H9 (cell line): ENCODE measurements at regions not wholly inside any gene's neighbourhood (a gene's known extent, or its start where the extent isn't known, plus 50 kb on each side); places are given as distances from the start of the nearest gene placed in this dataset.

Source experiments
- DNase-seq: peaks from one replicate; pipeline ENCODE4 v3.0.0-alpha.2; 2017
- H2AFZ ChIP-seq: one replicate; pipeline ENCODE4 v1.6.1; 2013; ENCODE audit warnings: mild to moderate bottlenecking, low read length, control low read depth, moderate library complexity
- H2AK5ac ChIP-seq: 2 replicates; pipeline ENCODE4 v1.6.1; 2013; ENCODE audit warnings: low read length, control low read depth, mixed read lengths; ENCODE audit not compliant: insufficient read length
- H2BK120ac ChIP-seq: one replicate; pipeline ENCODE4 v1.6.1; 2013; ENCODE audit warnings: low read depth, mild to moderate bottlenecking, low read length, control low read depth, inconsistent platforms; ENCODE audit not compliant: poor library complexity, severe bottlenecking
- H2BK12ac ChIP-seq: 2 replicates; pipeline ENCODE4 v1.6.1; 2013; ENCODE audit warnings: low read length, control low read depth, mixed read lengths, low read depth; ENCODE audit not compliant: insufficient read length
- H2BK15ac ChIP-seq: 2 replicates; pipeline ENCODE4 v1.6.1; 2013; ENCODE audit warnings: low read depth, low read length, control low read depth
- H2BK20ac ChIP-seq: one replicate; pipeline ENCODE4 v1.6.1; 2013; ENCODE audit warnings: low read depth, mild to moderate bottlenecking, low read length, control low read depth, inconsistent platforms; ENCODE audit not compliant: poor library complexity, severe bottlenecking
- H2BK5ac ChIP-seq: 2 replicates; pipeline ENCODE4 v1.6.1; 2013; ENCODE audit warnings: low read length, control low read depth, mixed read lengths; ENCODE audit not compliant: insufficient read length
- H3K14ac ChIP-seq: 2 replicates; pipeline ENCODE4 v1.6.1; 2013; ENCODE audit warnings: low read length, control low read depth; ENCODE audit not compliant: insufficient read depth
- H3K18ac ChIP-seq: 2 replicates; pipeline ENCODE4 v1.6.1; 2013; ENCODE audit warnings: low read depth, mild to moderate bottlenecking, mixed read lengths, low read length, control low read depth; ENCODE audit not compliant: insufficient read length
- H3K23ac ChIP-seq: 2 replicates; pipeline ENCODE4 v1.6.1; 2013; ENCODE audit warnings: low read length, control low read depth, mixed read lengths, low read depth; ENCODE audit not compliant: insufficient read length
- H3K23me2 ChIP-seq: 2 replicates; pipeline ENCODE4 v1.6.1; 2013; ENCODE audit warnings: low read depth, mild to moderate bottlenecking, mixed read lengths, low read length, control low read depth; ENCODE audit not compliant: insufficient read length, poor library complexity, severe bottlenecking
- H3K27ac ChIP-seq: 2 replicates; pipeline ENCODE4 v1.5.1; 2013; ENCODE audit warnings: low read length, control low read depth, mixed read lengths, low read depth; ENCODE audit not compliant: insufficient read length
- H3K27me3 ChIP-seq: 2 replicates; pipeline ENCODE4 v1.6.1; 2013; ENCODE audit warnings: low read length, control low read depth, inconsistent platforms; ENCODE audit not compliant: insufficient read depth
- H3K4ac ChIP-seq: 2 replicates; pipeline ENCODE4 v1.6.1; 2013; ENCODE audit warnings: low read depth, mild to moderate bottlenecking, control low read depth, inconsistent platforms, low read length, moderate library complexity
- H3K4me1 ChIP-seq: 2 replicates; pipeline ENCODE4 v1.6.1; 2013; ENCODE audit warnings: low read length, control low read depth, inconsistent platforms; ENCODE audit not compliant: insufficient read depth
- H3K4me2 ChIP-seq: 2 replicates; pipeline ENCODE4 v1.6.1; 2013; ENCODE audit warnings: low read length, control low read depth, mixed read lengths; ENCODE audit not compliant: insufficient read length, insufficient read depth
- H3K56ac ChIP-seq: 2 replicates; pipeline ENCODE4 v1.6.1; 2013; ENCODE audit warnings: low read depth, mild to moderate bottlenecking, mixed read lengths, low read length, control low read depth; ENCODE audit not compliant: insufficient read length
- H3K79me1 ChIP-seq: 2 replicates; pipeline ENCODE4 v1.6.1; 2013; ENCODE audit warnings: low read depth, mild to moderate bottlenecking, moderate library complexity, low read length, control low read depth, inconsistent platforms; ENCODE audit not compliant: insufficient read depth, poor library complexity, severe bottlenecking
- H3K79me2 ChIP-seq: 2 replicates; pipeline ENCODE4 v1.6.1; 2013; ENCODE audit warnings: low read length, control low read depth, inconsistent platforms; ENCODE audit not compliant: insufficient read depth
- H3K9ac ChIP-seq: 2 replicates; pipeline ENCODE4 v1.6.1; 2013; ENCODE audit warnings: low read length, control low read depth, mixed read lengths; ENCODE audit not compliant: insufficient read length; ENCODE audit errors: extremely low read depth
- H3K9me3 ChIP-seq: one replicate; pipeline ENCODE4 v1.6.1; 2013; ENCODE audit warnings: low read depth, low read length, inconsistent platforms; ENCODE audit not compliant: control insufficient read depth
- H3T11ph ChIP-seq: one replicate; pipeline ENCODE4 v1.6.1; 2013; ENCODE audit warnings: mild to moderate bottlenecking, low read length, control low read depth, inconsistent platforms
- H4K20me1 ChIP-seq: one replicate; pipeline ENCODE4 v1.6.1; 2013; ENCODE audit not compliant: control insufficient read depth, insufficient read length, insufficient read depth
- H4K5ac ChIP-seq: 2 replicates; pipeline ENCODE4 v1.6.1; 2013; ENCODE audit warnings: low read depth, mild to moderate bottlenecking, mixed read lengths, low read length, control low read depth; ENCODE audit not compliant: insufficient read length
- H4K8ac ChIP-seq: replicated peaks from 2 replicates; pipeline ENCODE4 v1.6.1; 2013; ENCODE audit warnings: low read length, control low read depth, mixed read lengths, low read depth; ENCODE audit not compliant: insufficient read length
- H4K91ac ChIP-seq: 2 replicates; pipeline ENCODE4 v1.6.1; 2013; ENCODE audit warnings: low read depth, mild to moderate bottlenecking, moderate library complexity, mixed read lengths, low read length, control low read depth; ENCODE audit not compliant: insufficient read length
- H3K27ac Mint-ChIP-seq, 3 experiments: 2 replicates in 2 of 3; 3 replicates in 1 of 3; pipeline ENCODE4 v1.8.0; 2020 to 2021; ENCODE audit warnings: mixed read lengths in 3 of 3, mild to moderate bottlenecking in 1 of 3, moderate library complexity in 1 of 3
- H3K27me3 Mint-ChIP-seq: 2 replicates; pipeline ENCODE4 v1.8.0; 2021; ENCODE audit warnings: low read depth, mild to moderate bottlenecking, moderate library complexity, mixed read lengths
- H3K36me3 Mint-ChIP-seq, 3 experiments: 2 replicates in 2 of 3; 3 replicates in 1 of 3; pipeline ENCODE4 v1.8.0; 2020 to 2021; ENCODE audit warnings: low read depth in 3 of 3, mixed read lengths in 3 of 3; ENCODE audit not compliant: insufficient read depth in 1 of 3
- H3K4me1 Mint-ChIP-seq, 2 experiments: 2 replicates each; pipeline ENCODE4 v1.8.0; 2020; ENCODE audit warnings: mixed read lengths in 2 of 2
- H3K4me3 Mint-ChIP-seq, 2 experiments: 2 replicates in 1 of 2; 3 replicates in 1 of 2; pipeline ENCODE4 v1.8.0; 2020 to 2021; ENCODE audit warnings: mild to moderate bottlenecking in 2 of 2, mixed read lengths in 2 of 2, moderate library complexity in 1 of 2
- H3K9me3 Mint-ChIP-seq, 2 experiments: 2 replicates in 1 of 2; 3 replicates in 1 of 2; pipeline ENCODE4 v1.8.0; 2020; ENCODE audit warnings: mild to moderate bottlenecking in 2 of 2, mixed read lengths in 2 of 2, moderate library complexity in 1 of 2
- CTCF ChIP-seq: fragments of 200-600 bp; sonication (generic); conservative IDR thresholded peaks from 3 replicates; pipeline ENCODE4 v1.8.0; 2021; ENCODE audit warnings: antibody characterized with exemption, mild to moderate bottlenecking
- WGBS: extraction: QIAGEN DNeasy Blood & Tissue Kit; methylation state at CpG from one replicate; pipeline ENCODE4 v1.1.7; 2013; ENCODE audit warnings: missing lambda C conversion rate, low lambda C conversion rate, mixed read lengths; ENCODE audit not compliant: insufficient read length; ENCODE audit errors: extremely low coverage; 5-methylcytosine and 5-hydroxymethylcytosine counted together

GRCh38 chr13:29923554-29924481, 73.4 kb upstream of the UBL3 start:
- Histone ChIP-seq H3K56ac (no peak overlapping the region), H2AFZ (no peak overlapping the region), H3K79me1 (no peaks in the 10 kb centered on the region), H3K9me3 (no peaks in the 10 kb centered on the region), H4K20me1 (no peaks in the 10 kb centered on the region), H3K4me2 (no peak overlapping the region), H2BK5ac (no peak overlapping the region), H3K27ac (no peak overlapping the region), H3K79me2 (no peaks in the 10 kb centered on the region), H2BK15ac (no peak overlapping the region), H4K91ac (no peak overlapping the region), H3K23ac (no peak overlapping the region), H3K23me2 (no peaks in the 10 kb centered on the region), H4K5ac (no peak overlapping the region), H3K18ac (peak overlapping the region; percentile 21), H3K14ac (no peak overlapping the region), H2AK5ac (no peak overlapping the region), H3T11ph (no peak overlapping the region), H3K4me1 (no peaks in the 10 kb centered on the region; the same call in 1 of the 2 replicates), H3K4ac (no peak overlapping the region), H2BK120ac (no peak overlapping the region), H4K8ac (no peak overlapping the region), H3K9ac (no peak overlapping the region), H3K27me3 (no peaks in the 10 kb centered on the region), H2BK20ac (no peak overlapping the region), H2BK12ac (no peak overlapping the region)
- no peaks in the 10 kb centered on the region for H3K36me3 Mint-ChIP-seq
- H3K4me3 Mint-ChIP-seq: no peak overlapping the region
- H3K27me3 Mint-ChIP-seq: peaks cover 3% of the 10 kb centered on the region
- H3K4me1 Mint-ChIP-seq: peaks cover 13 to 18% of the 10 kb centered on the region in 2 experiments
- peak; percentile 96; the same call in 2 of the 3 replicates for TF ChIP-seq CTCF
- WGBS: no CpG with 5 or more reads among the region's 12 CpGs
- peak overlapping the region in 1 of 3 experiments; percentile 80; a peak in 3 of 7 replicates for H3K27ac Mint-ChIP-seq
- no peaks in the 10 kb centered on the region for H3K9me3 Mint-ChIP-seq
- DNase-seq: peak; percentile 90
